ENCODE measurements at regions not wholly inside any gene's neighbourhood (a gene's known extent, or its start where the extent isn't known, plus 50 kb on each side); places are given as distances from the start of the nearest gene placed in this dataset.

- no peak overlapping the region for H3K27ac ChIP-seq
- H3K4me1 ChIP-seq: no peaks in the 10 kb centered on the region
- no peaks in the 10 kb centered on the region for H3K9me3 ChIP-seq
- H3K4me3 ChIP-seq: no peak overlapping the region
- no peaks in the 10 kb centered on the region for H3K27me3 ChIP-seq
- DNase-seq: no peak
- TF ChIP-seq CTCF (IDR thresholded peaks at IDR 0.05) (no peak), POLR2A (IDR thresholded peaks at IDR 0.05) (no peak), EP300 (IDR thresholded peaks at IDR 0.05) (no peak), POLR2AphosphoS5 (IDR thresholded peaks at IDR 0.05) (no peak)
- no peaks in the 10 kb centered on the region for H3K36me3 ChIP-seq
- intact Hi-C loops (cut with DNase I): no loop called here
- 60 to 63% methylated on average over 4 of the region's 4 CpGs for WGBS, 2 donors
Observed at GRCh38 chr18:70627182-70627802, 338.4 kb downstream of the SOCS6 start.

GRCh38 chr18:70622622-70623419, 334.0 kb downstream of the SOCS6 start:
- H3K36me3 ChIP-seq: no peaks in the 10 kb centered on the region
- H3K27ac ChIP-seq: no peak overlapping the region
- H3K4me3 ChIP-seq: no peak overlapping the region
- TF ChIP-seq POLR2AphosphoS5 (IDR thresholded peaks at IDR 0.05): no peak
- no peak for TF ChIP-seq EP300 (IDR thresholded peaks at IDR 0.05)
- no peak for TF ChIP-seq CTCF (IDR thresholded peaks at IDR 0.05)
- no peak for TF ChIP-seq POLR2A (IDR thresholded peaks at IDR 0.05)
- H3K9me3 ChIP-seq: no peaks in the 10 kb centered on the region
- 59 to 70% methylated on average over 9 of the region's 9 CpGs for WGBS, 2 donors
- intact Hi-C loops (cut with DNase I): no loop called here
- no peaks in the 10 kb centered on the region for H3K4me1 ChIP-seq
- DNase-seq: no peak
- H3K27me3 ChIP-seq: no peaks in the 10 kb centered on the region

- Histone ChIP-seq H3K27ac (no peak overlapping the region), H3K4me1 (no peaks in the 10 kb centered on the region), H3K4me3 (no peak overlapping the region), H3K27me3 (no peaks in the 10 kb centered on the region), H3K36me3 (no peaks in the 10 kb centered on the region), H3K9me3 (no peaks in the 10 kb centered on the region)
- DNase-seq: no peak
- TF ChIP-seq EP300 (IDR thresholded peaks at IDR 0.05): no peak
- no peak for TF ChIP-seq POLR2A (IDR thresholded peaks at IDR 0.05)
- 11 to 16% methylated on average over 4 of the region's 4 CpGs for WGBS, 2 donors
- intact Hi-C loops (cut with DNase I): no loop called here
Observed at GRCh38 chr18:70621710-70622109, 332.9 kb downstream of the SOCS6 start.

- Histone ChIP-seq H3K4me3 (no peak overlapping the region), H3K9me3 (no peaks in the 10 kb centered on the region), H3K36me3 (no peaks in the 10 kb centered on the region), H3K27me3 (no peaks in the 10 kb centered on the region), H3K27ac (no peak overlapping the region), H3K4me1 (no peaks in the 10 kb centered on the region)
- intact Hi-C loops (cut with DNase I): no loop called here
- WGBS, 2 donors: 74 to 80% methylated on average over 2 of the region's 2 CpGs
- DNase-seq: no peak
- TF ChIP-seq POLR2A (IDR thresholded peaks at IDR 0.05) (no peak), POLR2AphosphoS5 (IDR thresholded peaks at IDR 0.05) (no peak), CTCF (IDR thresholded peaks at IDR 0.05) (no peak), EP300 (IDR thresholded peaks at IDR 0.05) (no peak)
Observed at GRCh38 chr18:70620837-70621612, 332.2 kb downstream of the SOCS6 start.
